DND-41 (cell line): ENCODE measurements at regions not wholly inside any gene's neighbourhood (a gene's known extent, or its start where the extent isn't known, plus 50 kb on each side); places are given as distances from the start of the nearest gene placed in this dataset.

Experiments
- EZH2 ChIP-seq: IDR thresholded peaks from 3 replicates; pipeline ENCODE4 v1.6.1; 2012; ENCODE audit warnings: borderline replicate concordance, low read depth, mild to moderate bottlenecking, moderate library complexity, low read length, inconsistent platforms; ENCODE audit not compliant: severe bottlenecking
- TF ChIP-seq, protein P1 (sequence below): IDR thresholded peaks from 2 replicates; pipeline ENCODE4 v1.5.1; 2012; ENCODE audit warnings: borderline replicate concordance, low read length, moderate library complexity, mild to moderate bottlenecking; ENCODE audit not compliant: poor library complexity, severe bottlenecking; ENCODE audit errors: extremely low read depth

DNA sequence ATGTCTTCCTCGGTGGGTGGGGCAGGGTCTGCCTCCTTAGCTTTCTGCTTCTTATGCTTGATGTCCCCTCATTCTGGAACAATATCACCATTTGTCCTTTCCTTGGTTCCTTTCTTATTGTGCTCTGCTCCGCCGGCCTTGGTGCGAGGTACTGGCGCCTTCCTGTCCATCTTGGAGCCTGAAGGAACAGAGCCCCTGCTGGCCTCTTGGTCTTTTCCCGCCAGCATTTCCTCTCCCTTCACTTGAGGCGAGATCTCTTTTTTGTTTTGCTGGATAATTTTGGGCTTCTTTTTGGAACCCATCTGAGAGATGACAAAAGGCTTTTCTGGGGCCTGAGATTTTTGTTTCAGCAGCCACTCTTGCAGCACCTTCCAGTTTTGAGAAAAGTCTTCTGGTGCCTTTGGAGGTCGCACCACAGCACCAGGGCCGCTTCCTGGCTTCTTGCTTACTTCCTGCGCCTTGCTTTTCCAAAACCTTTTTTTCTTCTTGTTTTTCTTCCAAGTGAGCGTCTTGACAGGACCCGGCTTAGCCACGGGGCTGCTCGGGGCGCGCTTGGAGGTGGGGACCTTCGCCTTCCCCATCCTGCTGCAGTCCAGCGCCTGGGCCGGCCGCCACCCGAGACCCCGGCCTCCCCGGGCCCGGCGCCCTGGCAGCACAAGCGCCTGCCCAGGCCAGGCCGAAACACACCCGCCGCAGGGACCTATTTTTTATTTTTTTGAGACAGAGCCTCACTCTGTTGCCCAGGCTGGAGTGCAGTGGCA lies 127.1 kb downstream of the KLF13 start:
- TF ChIP-seq, protein P1, sequence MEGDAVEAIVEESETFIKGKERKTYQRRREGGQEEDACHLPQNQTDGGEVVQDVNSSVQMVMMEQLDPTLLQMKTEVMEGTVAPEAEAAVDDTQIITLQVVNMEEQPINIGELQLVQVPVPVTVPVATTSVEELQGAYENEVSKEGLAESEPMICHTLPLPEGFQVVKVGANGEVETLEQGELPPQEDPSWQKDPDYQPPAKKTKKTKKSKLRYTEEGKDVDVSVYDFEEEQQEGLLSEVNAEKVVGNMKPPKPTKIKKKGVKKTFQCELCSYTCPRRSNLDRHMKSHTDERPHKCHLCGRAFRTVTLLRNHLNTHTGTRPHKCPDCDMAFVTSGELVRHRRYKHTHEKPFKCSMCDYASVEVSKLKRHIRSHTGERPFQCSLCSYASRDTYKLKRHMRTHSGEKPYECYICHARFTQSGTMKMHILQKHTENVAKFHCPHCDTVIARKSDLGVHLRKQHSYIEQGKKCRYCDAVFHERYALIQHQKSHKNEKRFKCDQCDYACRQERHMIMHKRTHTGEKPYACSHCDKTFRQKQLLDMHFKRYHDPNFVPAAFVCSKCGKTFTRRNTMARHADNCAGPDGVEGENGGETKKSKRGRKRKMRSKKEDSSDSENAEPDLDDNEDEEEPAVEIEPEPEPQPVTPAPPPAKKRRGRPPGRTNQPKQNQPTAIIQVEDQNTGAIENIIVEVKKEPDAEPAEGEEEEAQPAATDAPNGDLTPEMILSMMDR, result no peak
- TF ChIP-seq EZH2, result no peak
